Mucosa of gallbladder (tissue), 1 donor: ENCODE measurements at regions not wholly inside any gene's neighbourhood (a gene's known extent, or its start where the extent isn't known, plus 50 kb on each side); places are given as distances from the start of the nearest gene placed in this dataset.

Experiments used
- DNase-seq: peaks from one replicate; pipeline ENCODE4 v3.0.0-alpha.2; 2020; ENCODE audit warnings: low spot score
- donor health status: DM: no; HTN: no; CAD: no.

DNA sequence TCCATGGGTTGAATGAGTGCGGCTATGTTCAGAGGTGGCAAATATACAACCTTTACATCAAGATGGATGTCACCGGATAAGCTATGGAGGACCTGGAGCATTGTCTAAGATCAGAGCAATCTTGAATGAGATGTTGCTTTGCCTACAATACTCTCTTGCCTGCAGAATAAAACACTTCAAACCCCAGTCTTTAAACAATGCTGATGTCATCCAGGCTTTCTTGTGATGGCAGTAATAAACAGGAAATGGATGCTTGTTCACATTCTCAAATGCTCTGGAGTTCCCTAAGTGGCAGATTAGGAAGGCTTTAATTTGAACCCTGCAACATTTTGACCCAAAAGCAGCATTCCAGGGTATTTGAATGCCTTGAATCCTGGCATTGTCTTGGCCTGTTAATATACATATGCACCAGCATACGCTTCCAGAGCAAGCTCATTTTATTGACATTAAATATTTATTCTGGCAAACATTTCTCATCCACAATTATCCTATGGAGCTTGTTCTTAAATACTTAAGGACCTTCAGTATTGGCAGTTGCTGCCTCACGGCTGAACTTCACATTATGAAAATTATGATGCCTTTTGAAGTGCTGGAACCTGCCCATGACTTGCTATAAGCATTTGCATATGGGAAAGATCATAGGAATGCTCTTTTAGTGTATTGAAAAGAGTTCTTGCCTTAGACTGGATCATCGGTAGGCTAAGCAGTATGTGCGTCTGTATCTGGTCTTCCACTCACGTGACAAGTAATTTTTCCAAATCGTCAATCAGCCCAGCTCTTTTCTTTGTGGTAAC, 422.7 kb downstream of the SIPA1L2 start:
- DNase-seq: no peak

DNA sequence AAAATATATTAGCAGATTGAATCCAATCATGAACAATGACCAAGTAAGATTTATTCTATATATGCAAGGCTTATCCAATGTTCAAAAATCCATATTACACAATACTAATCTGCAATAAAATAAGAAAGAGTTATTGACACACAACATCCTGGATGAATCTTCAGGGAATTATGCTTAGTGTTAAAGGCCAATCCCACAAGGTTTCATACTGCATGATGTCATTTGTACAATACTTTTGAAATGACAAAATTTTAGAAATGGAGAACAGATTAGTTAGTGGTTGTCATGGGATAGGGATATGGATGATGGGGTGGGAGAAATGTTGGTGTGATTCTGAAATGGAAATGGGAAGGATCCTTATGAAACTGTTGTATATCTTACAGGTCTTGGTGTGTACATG, 425.7 kb downstream of the SIPA1L2 start:
- no peak for DNase-seq

DNA sequence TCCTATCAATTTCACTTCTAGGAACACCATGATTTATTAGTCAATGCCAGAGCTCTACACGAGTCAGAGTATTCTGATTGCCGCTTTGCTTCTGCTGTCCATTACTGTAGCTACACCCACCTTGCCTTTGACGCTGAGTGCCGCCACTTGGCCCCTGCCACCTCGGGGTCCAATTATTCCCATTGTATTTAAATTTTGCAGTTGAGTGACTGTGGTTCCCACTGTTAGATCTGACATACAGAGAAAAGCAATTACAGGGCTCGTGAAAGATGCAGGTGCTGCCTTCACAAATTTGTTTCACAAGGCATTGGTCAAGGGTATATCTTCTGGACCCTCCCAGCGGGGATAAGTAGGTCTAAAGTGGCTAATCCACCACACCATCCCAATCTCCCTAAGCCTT, 428.9 kb downstream of the SIPA1L2 start:
- no peak for DNase-seq

DNA sequence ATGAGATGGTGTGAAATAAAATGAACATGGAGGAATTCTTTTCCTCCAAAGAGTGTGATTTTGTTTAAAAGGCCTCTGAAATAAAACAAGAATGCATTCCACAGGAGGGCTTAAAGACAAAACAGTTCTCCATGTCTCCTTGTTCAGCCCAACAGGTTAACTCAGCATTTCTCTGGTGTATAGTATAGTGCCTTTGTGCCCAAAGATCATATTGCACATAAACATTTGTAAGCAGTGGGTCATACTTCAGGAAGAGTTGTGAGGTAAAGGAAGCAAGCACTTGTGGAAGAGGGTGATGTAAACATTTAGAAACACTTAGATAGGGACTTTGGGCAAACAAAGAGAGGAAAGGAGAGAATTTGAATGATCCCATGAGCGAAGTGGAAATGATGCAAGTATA, 433.9 kb downstream of the SIPA1L2 start:
- DNase-seq: no peak

DNA sequence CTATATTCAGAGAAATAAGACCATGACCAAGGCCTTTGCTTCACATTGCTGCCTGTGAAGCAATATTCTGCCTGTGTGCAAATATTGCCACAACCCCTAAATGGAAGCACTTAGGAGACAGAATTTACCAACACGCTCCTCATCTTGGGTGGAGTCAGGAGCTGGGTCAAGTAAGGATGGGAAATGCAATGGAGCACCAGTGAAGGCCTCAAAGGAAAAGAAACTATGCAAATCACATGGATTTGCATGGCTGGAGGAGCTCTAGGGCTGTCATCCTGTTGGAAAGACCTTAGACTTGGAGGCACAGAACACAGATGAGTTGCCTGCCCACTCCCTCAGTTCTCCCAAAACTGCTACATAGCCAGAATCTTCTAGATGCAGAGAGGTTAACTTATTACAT, 435.5 kb downstream of the SIPA1L2 start:
- DNase-seq: no peak

DNA sequence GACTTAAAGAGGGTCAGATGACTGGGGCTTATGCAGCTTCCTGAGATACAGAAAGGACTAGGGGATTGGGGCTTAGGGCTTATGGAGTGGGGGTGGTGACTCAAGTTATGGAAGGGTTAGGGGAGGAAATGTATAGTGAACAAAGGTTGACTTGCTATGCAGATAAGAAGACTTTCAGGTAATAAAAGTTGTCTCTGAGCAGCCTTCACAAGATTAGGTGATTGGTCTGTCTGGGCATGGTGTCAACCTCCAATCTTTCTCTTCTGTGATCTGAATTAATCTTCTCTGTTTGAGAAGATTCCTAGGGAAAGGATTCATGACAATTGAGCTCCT, 436.5 kb downstream of the SIPA1L2 start:
- no peak for DNase-seq

DNA sequence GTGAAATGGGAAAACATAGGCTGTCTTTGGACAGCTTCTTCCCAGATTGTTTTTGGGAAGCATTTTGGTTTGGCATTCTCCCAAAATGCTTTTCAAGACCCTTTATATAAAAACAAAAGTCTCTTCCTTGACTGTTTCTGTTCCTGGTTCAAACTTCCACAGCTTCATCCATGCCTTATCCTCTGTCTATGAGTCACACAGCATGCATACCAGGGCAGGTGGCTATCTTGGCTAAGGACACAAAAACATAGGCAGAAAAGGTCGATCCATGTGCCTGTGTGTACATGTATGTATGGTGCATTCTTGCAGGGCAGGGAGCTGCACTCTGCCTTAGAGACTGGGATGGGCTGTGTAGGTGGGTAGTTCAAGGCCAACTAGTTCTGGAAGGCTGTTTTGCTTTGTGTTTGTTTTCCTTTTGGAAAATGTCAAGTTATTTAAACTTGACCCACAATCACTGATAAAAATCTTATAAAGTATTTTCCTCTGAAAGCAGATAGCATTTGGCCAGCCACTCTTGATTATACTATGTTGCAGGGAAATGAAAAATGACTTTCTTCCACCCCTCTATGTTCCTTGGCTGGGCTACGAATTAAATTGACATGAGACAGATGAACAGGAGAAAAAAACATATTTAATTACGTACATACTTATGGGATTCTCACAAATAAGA, 437.0 kb downstream of the SIPA1L2 start:
- peak; percentile 18 for DNase-seq

DNA sequence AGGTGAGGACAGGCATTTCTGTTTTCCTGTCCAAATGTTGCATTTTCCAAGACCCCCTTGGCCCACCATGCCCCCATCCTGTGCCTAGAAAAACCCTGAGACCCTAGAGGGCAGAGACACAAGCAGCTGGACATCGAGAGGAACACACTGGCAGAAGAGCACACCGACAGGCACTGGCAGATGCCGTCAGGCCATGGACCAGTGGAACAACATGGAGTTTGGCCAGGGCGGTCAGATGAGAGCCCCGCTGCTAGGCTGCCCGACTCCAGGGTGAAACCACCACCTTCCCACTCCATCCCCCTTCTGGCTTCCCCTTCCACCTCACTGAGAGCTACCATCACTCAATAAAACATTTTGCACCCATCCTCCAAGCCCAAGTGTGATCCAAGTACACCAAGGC, 438.4 kb downstream of the SIPA1L2 start:
- DNase-seq: no peak

DNA sequence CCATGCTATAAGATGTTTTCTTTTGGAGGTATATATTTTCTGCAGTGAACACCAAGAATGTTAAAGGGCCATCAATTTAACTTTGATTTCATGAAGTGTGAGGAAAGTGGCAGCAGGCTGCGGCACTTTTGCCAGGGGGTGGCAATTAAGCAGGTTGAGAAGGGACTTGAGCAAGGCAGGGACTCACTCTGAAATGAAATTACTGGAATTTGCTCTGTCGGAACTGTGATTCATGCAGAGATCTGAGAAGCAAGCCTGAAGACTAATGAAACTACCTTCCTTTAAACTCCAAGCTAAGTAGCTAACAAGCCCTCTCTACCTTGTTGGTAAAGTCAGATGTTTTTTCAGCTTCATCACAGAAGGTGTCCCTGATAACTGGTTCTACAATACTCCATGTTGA, 441.6 kb downstream of the SIPA1L2 start:
- DNase-seq: no peak

DNA sequence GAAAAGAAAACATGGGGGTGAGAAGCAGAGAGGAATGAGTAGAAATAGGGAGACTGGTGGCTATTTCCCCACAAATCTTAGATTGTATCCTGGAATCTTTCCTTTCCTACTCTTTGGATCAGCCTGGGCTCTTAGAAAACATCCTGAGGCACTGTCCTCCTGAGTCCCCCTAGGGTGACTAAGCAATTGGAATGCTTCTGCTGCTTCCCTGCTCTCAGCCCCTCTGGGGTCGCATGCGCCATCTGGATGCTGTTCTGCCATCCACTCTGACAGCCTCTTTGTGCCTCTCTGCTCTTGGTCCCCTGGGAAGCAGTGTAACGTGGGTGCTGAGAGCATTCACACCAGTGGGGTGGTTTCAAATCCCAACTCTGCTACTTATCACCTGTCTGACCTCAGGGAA, 443.0 kb downstream of the SIPA1L2 start:
- DNase-seq: no peak

DNA sequence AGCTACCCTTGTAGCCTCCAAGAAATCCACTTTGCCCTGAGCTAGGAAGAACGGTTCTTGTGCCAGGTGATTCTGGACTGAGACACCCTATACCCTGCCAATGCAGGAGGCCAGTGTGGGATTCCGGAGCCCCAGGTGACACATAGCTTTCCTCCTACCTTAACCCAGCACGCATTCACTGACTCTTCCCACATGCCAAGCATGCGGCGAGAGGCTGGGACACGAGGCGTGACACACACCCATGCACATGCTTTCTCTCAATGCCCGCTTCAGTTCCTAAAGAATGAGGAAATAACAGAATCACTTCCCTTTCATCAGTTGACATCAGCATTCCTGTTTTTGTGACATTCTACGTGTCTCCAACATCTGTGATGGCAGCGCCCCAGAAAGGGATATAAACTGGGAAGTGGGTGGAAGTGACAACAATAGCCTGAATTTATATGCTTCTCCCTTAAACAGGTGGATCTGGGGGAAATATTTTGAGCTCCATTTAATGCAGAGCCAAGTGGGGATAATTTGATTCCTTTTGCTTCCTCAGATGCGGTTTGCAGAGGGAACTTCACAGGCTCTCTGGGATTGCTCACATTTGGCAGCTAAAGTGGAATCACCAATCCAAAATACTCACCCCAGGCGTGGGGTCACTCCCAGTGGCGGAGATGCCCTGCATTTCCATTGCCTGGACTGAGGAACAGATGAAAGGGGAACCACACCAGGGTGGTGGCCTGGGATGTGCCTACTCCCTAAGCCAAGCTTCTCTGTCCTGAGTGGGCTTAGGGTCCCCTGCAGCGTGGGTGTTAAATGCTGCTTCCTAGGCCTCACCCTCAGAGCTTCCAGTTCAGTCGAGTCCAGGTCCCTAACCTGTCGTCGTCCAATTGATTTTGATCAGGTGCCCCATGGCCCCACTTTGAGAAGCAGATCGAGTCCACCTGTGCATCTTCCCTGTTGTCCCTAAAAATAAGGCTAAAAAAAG, 445.1 kb downstream of the SIPA1L2 start:
- no peak for DNase-seq

DNA sequence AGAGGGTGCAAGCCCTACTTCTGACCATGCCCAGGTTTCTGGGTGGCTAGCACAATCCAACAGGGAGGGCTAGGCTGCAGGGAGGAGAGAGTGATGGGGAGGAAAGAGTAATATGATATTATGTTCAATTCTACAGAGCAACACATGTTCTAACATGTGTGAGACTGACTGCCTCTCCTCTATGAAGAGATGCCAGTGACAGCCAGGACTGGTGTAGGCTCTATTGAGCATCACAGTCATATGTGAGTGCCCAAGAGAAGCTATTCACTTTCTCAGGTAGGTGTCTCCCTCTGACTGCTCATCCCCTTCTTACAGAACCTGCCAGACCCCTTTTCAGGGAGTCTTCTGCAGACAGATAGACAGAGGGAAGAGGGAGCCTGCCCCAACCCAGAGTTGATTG, 446.1 kb downstream of the SIPA1L2 start:
- DNase-seq: no peak

DNA sequence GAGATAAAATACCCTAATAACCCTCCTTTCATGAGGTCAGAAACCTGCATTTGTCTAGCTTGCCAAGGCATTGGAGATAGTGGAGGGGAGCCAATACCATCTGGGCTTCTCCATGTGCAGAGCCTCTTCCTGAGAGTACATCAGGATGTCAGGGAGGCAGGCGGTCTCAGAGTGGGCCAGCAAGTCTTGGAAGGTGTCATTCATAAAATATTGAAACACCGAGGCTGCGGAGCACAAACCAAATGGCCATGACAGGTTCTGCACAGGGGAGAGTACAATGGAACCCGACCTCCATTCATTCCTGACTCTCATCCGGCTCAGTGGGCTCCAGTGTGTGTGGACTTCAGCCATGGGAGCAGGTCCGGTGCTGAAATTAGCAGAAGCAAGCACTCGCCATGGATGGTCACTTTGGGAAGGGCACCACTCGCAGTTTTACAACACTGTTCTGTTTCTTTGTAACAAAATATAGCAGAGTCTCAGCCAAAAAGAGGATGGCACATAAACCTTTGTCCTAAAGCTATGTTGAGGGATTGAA, 446.6 kb downstream of the SIPA1L2 start:
- no peak for DNase-seq

DNA sequence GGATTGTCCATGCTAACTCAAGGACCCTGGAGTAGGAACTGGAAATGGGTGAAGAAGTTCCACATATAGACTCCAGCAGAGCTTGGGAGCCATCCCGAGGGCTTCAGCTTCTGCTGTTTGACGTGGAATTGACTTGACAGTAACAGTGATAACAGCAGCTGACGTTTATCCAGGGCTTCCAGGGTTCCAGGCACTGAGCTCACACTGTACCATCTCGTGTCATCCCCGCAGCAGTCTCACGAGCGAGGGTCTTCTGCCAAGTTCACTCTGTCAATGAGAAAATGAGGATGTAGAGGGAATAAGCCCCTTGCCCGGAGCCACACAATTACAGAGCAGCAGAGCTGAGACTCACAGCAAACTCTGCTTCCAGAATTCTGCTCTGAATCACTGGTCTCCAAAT, 447.7 kb downstream of the SIPA1L2 start:
- DNase-seq: no peak

DNA sequence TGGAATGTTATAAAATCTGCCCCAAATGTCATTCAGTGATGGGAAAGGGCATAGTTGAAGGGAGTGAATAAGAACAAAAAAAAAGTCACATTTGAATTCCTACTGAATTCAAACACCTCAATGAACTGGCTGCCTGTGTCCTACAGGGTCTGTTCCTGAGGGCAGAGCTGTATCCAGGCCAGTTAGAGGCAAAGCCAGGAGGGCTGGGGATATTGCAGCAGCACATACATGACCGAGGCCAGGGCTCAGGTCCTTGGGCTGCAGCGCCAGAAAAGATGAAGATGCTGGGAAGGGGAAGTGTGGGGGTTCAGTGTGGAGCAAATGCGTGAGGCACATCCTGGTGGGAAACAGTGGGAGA, 449.2 kb downstream of the SIPA1L2 start:
- no peak for DNase-seq

DNA sequence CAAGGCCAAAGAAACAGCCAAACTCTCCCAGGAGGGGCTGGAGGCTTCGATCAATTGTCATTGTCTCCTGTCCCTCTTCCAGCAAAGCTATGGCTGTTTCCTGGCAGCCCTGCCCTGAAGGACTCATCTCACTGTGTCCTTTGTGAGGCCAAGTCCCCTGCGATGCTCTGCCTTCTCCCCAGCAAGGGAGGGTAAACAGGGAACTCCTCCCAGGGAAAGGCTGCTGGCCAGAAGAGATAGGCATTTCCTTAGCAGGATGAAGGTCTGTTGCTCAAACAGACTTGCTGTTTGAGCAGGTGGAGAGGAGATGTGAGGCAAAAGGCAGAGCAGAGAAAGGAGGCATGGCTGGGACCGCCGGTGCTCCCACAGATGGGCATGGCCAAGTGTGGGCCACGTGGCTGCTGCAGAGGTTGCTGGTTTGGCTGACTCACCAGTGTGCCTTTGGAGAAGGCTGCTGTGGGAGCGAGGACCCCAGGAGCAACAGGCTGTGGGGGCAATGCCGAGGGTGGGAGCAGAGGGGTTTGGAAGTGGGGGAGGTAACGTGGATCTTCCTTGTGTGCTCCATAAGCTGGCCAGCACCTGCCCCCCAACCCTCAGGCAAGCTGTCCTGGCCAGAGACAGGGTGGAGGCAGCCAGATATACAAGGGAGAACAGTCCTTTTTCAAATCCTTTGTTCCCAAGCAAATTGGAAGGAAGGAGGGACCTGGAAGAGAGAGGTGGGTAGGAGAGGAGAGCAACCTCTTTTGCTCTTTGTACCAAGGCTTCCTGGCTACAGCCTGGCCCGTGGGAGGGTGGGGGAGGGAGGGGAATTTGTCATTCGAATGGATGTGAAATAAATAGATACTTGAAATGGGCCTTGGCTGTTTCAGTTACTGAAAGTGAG, 449.8 kb downstream of the SIPA1L2 start:
- DNase-seq: no peak

DNA sequence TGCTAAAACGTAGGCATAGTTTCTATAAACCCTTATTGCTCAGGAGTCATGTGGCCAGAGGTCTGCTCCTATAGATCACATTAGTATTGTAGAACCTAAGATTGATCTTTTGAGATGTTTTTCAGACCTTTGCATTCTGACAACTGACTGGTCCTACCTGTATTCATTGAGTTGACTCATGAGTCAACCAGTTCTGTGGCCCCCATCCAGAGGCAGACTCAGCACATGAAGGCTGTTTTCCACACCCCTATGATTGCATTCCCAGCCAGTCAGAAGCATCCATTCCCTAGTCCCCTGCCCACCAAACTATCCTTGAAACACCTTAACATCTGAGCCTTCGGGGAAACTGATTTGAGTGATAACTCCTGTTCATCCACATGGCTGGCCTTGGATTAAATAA, 451.7 kb downstream of the SIPA1L2 start:
- no peak for DNase-seq

DNA sequence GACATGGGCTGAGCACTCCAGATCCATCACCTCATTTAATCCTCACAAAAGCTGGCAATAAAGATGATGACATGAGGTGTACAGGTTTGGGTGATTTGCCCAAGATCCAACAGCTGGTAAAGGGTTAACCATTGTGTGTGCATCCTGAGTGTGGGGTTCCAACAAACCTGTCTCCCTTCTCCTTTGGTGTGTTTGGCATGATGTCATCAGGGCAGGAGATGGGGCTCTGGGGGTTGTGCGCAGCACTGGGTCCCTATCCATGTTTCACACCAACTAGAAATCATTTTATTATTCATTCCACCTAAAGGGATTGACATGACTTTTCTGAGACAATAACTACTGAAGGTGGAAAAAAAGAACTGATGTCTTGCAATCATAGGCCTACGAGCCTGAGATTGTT, 452.5 kb downstream of the SIPA1L2 start:
- no peak for DNase-seq

DNA sequence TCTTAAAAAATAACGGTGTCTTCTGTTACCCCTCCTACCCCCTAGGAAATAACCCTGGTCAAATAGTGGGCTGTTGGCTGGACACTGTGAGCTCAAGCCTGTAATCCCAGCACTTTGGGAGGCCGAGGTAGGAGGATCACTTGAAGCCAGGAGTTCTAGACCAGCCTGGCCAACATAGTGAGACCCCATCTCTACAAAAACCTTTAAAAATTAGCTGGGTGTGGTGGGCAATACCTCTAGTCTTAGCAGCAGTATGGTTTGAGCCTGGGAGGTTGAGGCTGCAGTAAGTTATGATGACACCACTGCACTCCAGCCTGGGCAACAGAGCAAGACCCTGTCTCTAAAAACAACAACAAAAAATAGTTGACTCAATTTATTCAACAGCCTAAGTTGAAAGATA, 453.7 kb downstream of the SIPA1L2 start:
- no peak for DNase-seq

DNA sequence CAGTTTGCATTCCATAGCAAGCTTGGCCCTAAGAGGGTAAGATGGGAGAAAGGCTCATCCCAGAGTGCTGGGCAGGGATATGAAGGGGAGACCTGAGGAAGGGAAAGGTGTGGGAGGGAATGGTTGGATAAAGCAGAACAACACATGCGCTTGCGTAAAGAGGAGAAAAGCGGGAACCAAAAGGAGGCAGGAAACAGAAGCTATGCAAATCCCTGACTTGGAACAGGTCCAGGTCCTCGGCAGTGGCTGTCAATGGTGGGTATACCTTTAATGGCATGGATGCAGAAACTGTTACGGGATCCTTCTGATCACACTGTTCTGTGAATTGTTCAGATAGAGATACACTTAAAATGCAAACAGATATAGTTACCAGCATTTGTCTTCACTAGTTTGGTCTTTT, 455.6 kb downstream of the SIPA1L2 start:
- no peak for DNase-seq

DNA sequence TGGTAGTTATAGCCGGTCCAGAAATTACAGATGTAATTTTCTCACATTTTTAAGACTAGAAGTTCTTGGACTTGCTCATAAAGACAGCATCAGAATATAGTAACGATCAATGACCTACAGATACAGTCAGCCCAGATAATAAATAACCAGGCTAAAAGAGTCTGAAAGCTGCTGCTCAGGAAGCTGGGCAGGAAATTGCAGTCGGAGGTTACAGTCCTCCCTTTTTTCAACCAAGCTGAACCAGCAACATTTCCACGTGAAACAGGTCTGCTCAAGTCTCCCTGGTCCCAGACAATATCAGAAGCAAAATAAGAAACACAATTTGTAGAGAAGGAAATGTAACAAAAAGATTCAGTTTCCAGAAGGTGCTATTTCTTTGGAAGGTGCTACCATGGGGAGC, 457.4 kb downstream of the SIPA1L2 start:
- no peak for DNase-seq
